Left lung (tissue), 4 donors: ENCODE measurements at regions not wholly inside any gene's neighbourhood (a gene's known extent, or its start where the extent isn't known, plus 50 kb on each side); places are given as distances from the start of the nearest gene placed in this dataset.

Experiments
- ATAC-seq: fragments of 200-7000 bp; cut with Tn5 transposase; one replicate; pipeline ENCODE4 v1.9.1; 2020; ENCODE audit warnings: moderate library complexity
- DNase-seq, 4 donors: peaks; one replicate each; pipeline ENCODE4 v3.0.0-alpha.2; 2013 to 2020
- H3K27ac ChIP-seq, 2 donors: fragments of 200-600 bp; sonication (generic) in 1 of 2; one replicate each; pipeline versions ENCODE4 v1.5.0 to v1.8.0; 2020 to 2021
- H3K27me3 ChIP-seq, 2 donors: fragments of 200-600 bp; sonication (generic) in 1 of 2; one replicate each; pipeline versions ENCODE4 v1.5.0 to v1.8.0; 2020 to 2021
- H3K36me3 ChIP-seq, 2 donors: fragments of 200-600 bp; sonication (generic) in 1 of 2; one replicate each; pipeline versions ENCODE4 v1.5.0 to v1.8.0; 2020 to 2021
- H3K4me1 ChIP-seq, 2 donors: fragments of 200-600 bp; one replicate each; pipeline ENCODE4 v1.8.0; 2021
- H3K4me3 ChIP-seq, 2 donors: fragments of 200-600 bp; sonication (generic) in 1 of 2; one replicate each; pipeline versions ENCODE4 v1.5.0 to v1.8.0; 2020 to 2021; ENCODE audit warnings: mild to moderate bottlenecking in 1 of 2
- H3K9me3 ChIP-seq, 2 donors: fragments of 200-600 bp; sonication (generic) in 1 of 2; one replicate each; pipeline versions ENCODE4 v1.5.0 to v1.8.0; 2020 to 2021
- intact Hi-C, 2 donors: fragments of 100-400 bp; cut with DNase I; formaldehyde crosslinking; loops; one replicate each; pipeline versions ENCODE4 v1.11.2 to v1.14.2; 2022
- TF ChIP-seq, protein P1 (sequence below), 2 donors: fragments of 200-600 bp; sonication (generic) in 1 of 2; IDR thresholded peaks; one replicate each; pipeline versions ENCODE4 v1.5.0 to v1.8.0; 2021; ENCODE audit warnings: antibody characterized with exemption in 2 of 2
- donor health status: DM: no; HTN: yes; CAD: no.
- donor health status: DM: no; HTN: no; CAD: no.

DNA sequence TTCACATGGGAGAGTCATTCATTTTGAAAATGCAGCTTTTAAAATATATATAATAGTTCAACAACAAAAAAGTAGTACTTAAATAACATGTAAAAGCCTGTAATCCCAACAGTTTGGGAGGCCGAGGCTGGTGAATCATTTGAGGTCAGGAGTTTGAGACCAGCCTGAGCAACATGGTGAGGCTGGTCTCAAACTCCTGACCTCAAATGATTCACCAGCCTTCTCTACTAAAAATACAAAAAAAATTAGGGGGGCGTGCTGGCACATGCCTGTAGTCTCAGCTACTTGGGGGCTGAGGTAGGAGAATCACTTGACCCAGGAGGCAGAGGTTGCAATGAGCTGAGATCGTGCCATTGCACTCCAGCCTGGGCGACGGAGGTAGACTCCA is 256.3 kb upstream of the RGS6 start:
- intact Hi-C loops: no loop called here
- H3K36me3 ChIP-seq: peaks cover 0 to 30% of the 10 kb centered on the region in 2 donors
- DNase-seq (no peak), ATAC-seq (no peak)
- H3K4me3 ChIP-seq: no peak overlapping the region
- H3K4me1 ChIP-seq: no peaks in the 10 kb centered on the region
- H3K27ac ChIP-seq: no peak overlapping the region
- H3K27me3 ChIP-seq: no peaks in the 10 kb centered on the region
- TF ChIP-seq, protein P1, sequence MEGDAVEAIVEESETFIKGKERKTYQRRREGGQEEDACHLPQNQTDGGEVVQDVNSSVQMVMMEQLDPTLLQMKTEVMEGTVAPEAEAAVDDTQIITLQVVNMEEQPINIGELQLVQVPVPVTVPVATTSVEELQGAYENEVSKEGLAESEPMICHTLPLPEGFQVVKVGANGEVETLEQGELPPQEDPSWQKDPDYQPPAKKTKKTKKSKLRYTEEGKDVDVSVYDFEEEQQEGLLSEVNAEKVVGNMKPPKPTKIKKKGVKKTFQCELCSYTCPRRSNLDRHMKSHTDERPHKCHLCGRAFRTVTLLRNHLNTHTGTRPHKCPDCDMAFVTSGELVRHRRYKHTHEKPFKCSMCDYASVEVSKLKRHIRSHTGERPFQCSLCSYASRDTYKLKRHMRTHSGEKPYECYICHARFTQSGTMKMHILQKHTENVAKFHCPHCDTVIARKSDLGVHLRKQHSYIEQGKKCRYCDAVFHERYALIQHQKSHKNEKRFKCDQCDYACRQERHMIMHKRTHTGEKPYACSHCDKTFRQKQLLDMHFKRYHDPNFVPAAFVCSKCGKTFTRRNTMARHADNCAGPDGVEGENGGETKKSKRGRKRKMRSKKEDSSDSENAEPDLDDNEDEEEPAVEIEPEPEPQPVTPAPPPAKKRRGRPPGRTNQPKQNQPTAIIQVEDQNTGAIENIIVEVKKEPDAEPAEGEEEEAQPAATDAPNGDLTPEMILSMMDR (IDR thresholded peaks at IDR 0.05): no peak
- peaks cover 0 to 4% of the 10 kb centered on the region in 2 donors for H3K9me3 ChIP-seq

DNA sequence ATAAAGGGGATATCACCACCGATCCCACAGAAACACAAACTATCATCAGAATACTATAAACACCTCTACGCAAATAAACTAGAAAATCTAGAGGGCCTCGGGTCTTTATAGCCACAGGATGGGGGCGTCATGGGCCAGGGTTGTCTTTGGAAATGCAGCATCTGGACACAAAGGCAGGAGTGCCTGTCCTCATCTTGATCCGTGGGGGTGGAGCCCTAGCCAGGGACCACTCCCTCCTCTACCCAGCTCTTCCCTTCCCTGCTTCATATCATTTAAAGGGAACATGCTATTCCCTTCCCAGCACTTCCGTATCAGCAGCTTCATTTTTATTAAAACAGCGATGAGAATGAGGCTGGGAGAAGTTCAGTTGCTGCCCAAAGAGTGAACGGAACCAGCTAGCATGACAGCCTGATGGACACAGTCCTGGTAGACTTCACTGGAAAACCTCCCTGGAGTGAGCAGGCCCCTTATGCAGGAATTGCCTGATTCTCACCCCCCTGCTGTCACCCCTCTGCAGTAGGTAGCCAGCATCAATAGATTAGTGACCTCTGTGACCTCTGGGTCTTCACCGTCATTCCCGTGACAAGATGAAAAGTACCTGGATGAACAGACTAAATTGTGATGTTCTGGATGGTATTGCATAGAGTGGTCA is 251.4 kb upstream of the RGS6 start:
- TF ChIP-seq, protein P1 (IDR thresholded peaks at IDR 0.05): no peak
- ATAC-seq (no peak), DNase-seq (no peak)
- Histone ChIP-seq H3K36me3 (peaks cover 0 to 16% of the 10 kb centered on the region in 2 donors), H3K4me3 (no peak overlapping the region), H3K27ac (no peak overlapping the region), H3K9me3 (peaks cover 0 to 4% of the 10 kb centered on the region in 2 donors), H3K27me3 (no peaks in the 10 kb centered on the region), H3K4me1 (no peaks in the 10 kb centered on the region)
- intact Hi-C loops: no loop called here

DNA sequence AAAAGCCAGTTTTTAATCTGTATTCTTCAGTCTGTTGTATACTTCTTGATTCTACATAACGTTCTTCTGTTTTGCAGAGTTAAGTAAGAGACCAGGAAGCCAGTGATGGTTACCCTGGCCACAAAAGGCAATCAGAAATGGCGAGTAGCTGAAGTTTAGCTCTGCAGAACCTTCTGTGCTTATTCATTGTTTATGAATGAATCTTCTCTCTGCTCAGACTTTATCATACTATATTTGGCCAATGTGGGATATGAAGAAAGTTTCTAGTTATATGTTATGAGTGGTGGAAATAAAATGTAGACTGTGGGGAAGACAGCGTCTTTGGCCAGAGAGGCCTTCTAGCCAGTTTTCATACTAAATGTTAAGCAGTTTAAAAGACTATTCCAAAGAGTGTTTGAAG is 249.9 kb upstream of the RGS6 start:
- TF ChIP-seq, protein P1 (IDR thresholded peaks at IDR 0.05): no peak
- peaks cover 0 to 4% of the 10 kb centered on the region in 2 donors for H3K9me3 ChIP-seq
- no peak overlapping the region for H3K4me3 ChIP-seq
- peaks cover 0 to 25% of the 10 kb centered on the region in 2 donors for H3K36me3 ChIP-seq
- intact Hi-C loops: no loop called here
- H3K4me1 ChIP-seq: no peaks in the 10 kb centered on the region
- no peak overlapping the region for H3K27ac ChIP-seq
- ATAC-seq (no peak), DNase-seq (no peak)
- no peaks in the 10 kb centered on the region for H3K27me3 ChIP-seq

DNA sequence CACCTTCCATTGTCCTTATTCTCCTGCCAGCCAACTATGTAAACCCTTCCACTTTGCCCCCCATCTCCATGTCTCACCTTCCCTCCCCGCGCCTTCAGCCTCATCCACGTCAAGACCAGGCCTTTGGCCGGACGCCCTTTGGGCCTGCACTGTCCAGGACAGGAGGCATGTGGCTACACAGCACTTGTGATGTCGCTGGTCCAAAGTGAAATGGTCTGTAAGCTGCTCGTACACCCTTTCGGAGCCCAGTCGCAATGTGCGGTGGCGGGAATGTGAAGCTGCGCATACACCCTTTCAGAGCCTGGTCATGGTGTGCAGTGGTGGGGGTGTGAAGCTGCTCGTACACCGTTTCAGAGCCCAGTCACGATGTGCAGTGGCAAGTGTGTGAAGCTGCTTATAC is 247.9 kb upstream of the RGS6 start:
- intact Hi-C loops: no loop called here
- H3K4me1 ChIP-seq: no peaks in the 10 kb centered on the region
- no peaks in the 10 kb centered on the region for H3K9me3 ChIP-seq
- no peak overlapping the region for H3K27ac ChIP-seq
- peaks cover 0 to 25% of the 10 kb centered on the region in 2 donors for H3K36me3 ChIP-seq
- TF ChIP-seq, protein P1 (IDR thresholded peaks at IDR 0.05): no peak
- ATAC-seq: no peak
- no peak for DNase-seq
- H3K27me3 ChIP-seq: no peaks in the 10 kb centered on the region
- H3K4me3 ChIP-seq: no peak overlapping the region

DNA sequence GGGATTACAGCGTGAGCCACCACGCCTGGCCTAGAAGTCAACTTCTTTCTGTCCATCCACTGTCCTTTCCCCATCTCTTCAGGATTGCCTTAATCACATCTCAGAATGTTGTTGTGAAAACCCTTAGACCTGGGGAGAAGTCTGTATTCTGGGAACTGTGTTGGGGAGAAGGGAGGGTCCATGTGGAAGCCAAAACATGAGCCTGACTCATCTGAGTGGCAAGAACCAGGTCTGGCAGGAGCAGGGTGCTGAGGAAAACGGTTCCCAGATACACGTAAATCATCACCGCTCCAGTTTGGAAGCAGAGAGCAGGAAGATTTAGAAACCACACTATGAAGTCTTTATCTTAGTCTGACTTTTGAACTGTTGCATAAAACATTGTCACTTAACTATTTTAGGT is 245.6 kb upstream of the RGS6 start:
- peak overlapping the region in 1 of 2 donors; percentile 28 for H3K27ac ChIP-seq
- TF ChIP-seq, protein P1 (IDR thresholded peaks at IDR 0.05): no peak

More for the DNA sequence above, 245.6 kb upstream of the RGS6 start:
- DNase-seq (no peak), ATAC-seq (peak; percentile 58)
- Histone ChIP-seq H3K4me3 (no peak overlapping the region), H3K36me3 (peaks cover 0 to 30% of the 10 kb centered on the region in 2 donors), H3K27me3 (no peaks in the 10 kb centered on the region), H3K9me3 (no peaks in the 10 kb centered on the region), H3K4me1 (no peaks in the 10 kb centered on the region)
- intact Hi-C loops: no loop called here
